Prostate gland (tissue), 2 donors: ENCODE measurements at regions not wholly inside any gene's neighbourhood (a gene's known extent, or its start where the extent isn't known, plus 50 kb on each side); places are given as distances from the start of the nearest gene placed in this dataset.

Experiments used
- DNase-seq: peaks from one replicate; pipeline ENCODE4 v3.0.0-alpha.2; 2019; ENCODE audit warnings: low spot score
- H3K27ac ChIP-seq, 2 donors: fragments of 200-600 bp; sonication (generic); 2 replicates each; pipeline ENCODE4 v1.5.1; 2017 to 2019
- H3K27me3 ChIP-seq: fragments of 200-600 bp; sonication (generic); replicated peaks from 2 replicates; pipeline ENCODE4 v1.5.1; 2019; ENCODE audit not compliant: insufficient read depth
- H3K36me3 ChIP-seq, 2 donors: fragments of 200-600 bp; sonication (generic); 1 replicate in 1 of 2; 2 replicates in 1 of 2; pipeline versions ENCODE4 v1.5.1 to v1.8.1; 2017 to 2019
- H3K4me1 ChIP-seq: fragments of 200-600 bp; sonication (generic); replicated peaks from 2 replicates; pipeline ENCODE4 v1.5.1; 2019
- H3K4me3 ChIP-seq, 2 donors: fragments of 200-600 bp; sonication (generic); 2 replicates each; pipeline ENCODE4 v1.5.1; 2017 to 2019
- H3K9me3 ChIP-seq: fragments of 200-600 bp; sonication (generic); 2 replicates; pipeline ENCODE4 v1.5.1; 2017
- CTCF ChIP-seq, 4 experiments: fragments of 200-600 bp in 2 of 4; fragments of 450-650 bp in 2 of 4; sonication (generic) in 2 of 4; IDR thresholded peaks; 1 replicate in 3 of 4; 2 replicates in 1 of 4; pipeline ENCODE4 v1.5.1; 2016 to 2019; ENCODE audit warnings: antibody characterized with exemption in 4 of 4, mild to moderate bottlenecking in 2 of 4, moderate library complexity in 2 of 4
- POLR2A ChIP-seq: fragments of 450-650 bp; IDR thresholded peaks from one replicate; pipeline ENCODE4 v1.6.1; 2016; ENCODE audit warnings: antibody characterized with exemption, mild to moderate bottlenecking
- POLR2AphosphoS5 ChIP-seq: sonication (generic); formaldehyde crosslinking; IDR thresholded peaks from one replicate; pipeline ENCODE4 v1.6.1; 2017; ENCODE audit warnings: antibody characterized with exemption
- WGBS: methylation state at CpG from one replicate; pipeline ENCODE4 v1.1.5; 2018; 5-methylcytosine and 5-hydroxymethylcytosine counted together
- intact Hi-C: fragments of 100-400 bp; cut with DNase I; formaldehyde crosslinking; loops from one replicate; pipeline ENCODE4 v1.14.2; 2022

GRCh38 chr3:176661432-176661964 lies 535.8 kb downstream of the TBL1XR1 start:
- no peaks in the 10 kb centered on the region for H3K36me3 ChIP-seq
- no peaks in the 10 kb centered on the region for H3K9me3 ChIP-seq
- WGBS = 86% methylated on average over 2 of the region's 2 CpGs
- H3K27me3 ChIP-seq = no peaks in the 10 kb centered on the region
- no peak for TF ChIP-seq CTCF (IDR thresholded peaks at IDR 0.05)
- no peak for TF ChIP-seq POLR2A
- TF ChIP-seq POLR2AphosphoS5 = no peak
- no peak for DNase-seq
- H3K4me3 ChIP-seq = no peak overlapping the region
- H3K27ac ChIP-seq = no peak overlapping the region
- intact Hi-C loops = no loop called here
- H3K4me1 ChIP-seq = no peaks in the 10 kb centered on the region

- TF ChIP-seq CTCF (IDR thresholded peaks at IDR 0.05) = no peak
- TF ChIP-seq POLR2A = no peak
- TF ChIP-seq POLR2AphosphoS5 = no peak
- Histone ChIP-seq H3K27ac (no peak overlapping the region), H3K9me3 (no peaks in the 10 kb centered on the region), H3K27me3 (no peaks in the 10 kb centered on the region), H3K36me3 (no peaks in the 10 kb centered on the region), H3K4me3 (no peak overlapping the region), H3K4me1 (no peaks in the 10 kb centered on the region)
- intact Hi-C loops = no loop called here
- no peak for DNase-seq
- WGBS = 85% methylated on average over 5 of the region's 5 CpGs
Measured at GRCh38 chr3:176655404-176656094, 541.7 kb downstream of the TBL1XR1 start.

GRCh38 chr3:176651622-176652021 lies 545.7 kb downstream of the TBL1XR1 start:
- Histone ChIP-seq H3K36me3 (no peaks in the 10 kb centered on the region), H3K27ac (no peak overlapping the region), H3K4me1 (no peaks in the 10 kb centered on the region), H3K27me3 (no peaks in the 10 kb centered on the region), H3K9me3 (no peaks in the 10 kb centered on the region), H3K4me3 (no peak overlapping the region)
- intact Hi-C loops = no loop called here
- TF ChIP-seq CTCF (IDR thresholded peaks at IDR 0.05) (no peak), POLR2AphosphoS5 (no peak), POLR2A (no peak)
- WGBS = 55% methylated on average over 3 of the region's 3 CpGs
- no peak for DNase-seq

- H3K27me3 ChIP-seq = no peaks in the 10 kb centered on the region
- H3K4me3 ChIP-seq = no peak overlapping the region
- H3K36me3 ChIP-seq = no peaks in the 10 kb centered on the region
- TF ChIP-seq POLR2AphosphoS5 (no peak), POLR2A (no peak), CTCF (IDR thresholded peaks at IDR 0.05) (no peak)
- no peak for DNase-seq
- WGBS = 91% methylated on average over 2 of the region's 2 CpGs
- H3K9me3 ChIP-seq = no peaks in the 10 kb centered on the region
- H3K27ac ChIP-seq = no peak overlapping the region
- intact Hi-C loops = no loop called here
- no peaks in the 10 kb centered on the region for H3K4me1 ChIP-seq
Measured at GRCh38 chr3:176650478-176650877, 546.8 kb downstream of the TBL1XR1 start.

- no peaks in the 10 kb centered on the region for H3K4me1 ChIP-seq
- TF ChIP-seq POLR2AphosphoS5 = no peak
- no peak for TF ChIP-seq CTCF (IDR thresholded peaks at IDR 0.05)
- TF ChIP-seq POLR2A = no peak
- H3K27ac ChIP-seq = no peak overlapping the region
- intact Hi-C loops = no loop called here
- no peaks in the 10 kb centered on the region for H3K27me3 ChIP-seq
- H3K9me3 ChIP-seq = no peaks in the 10 kb centered on the region
- DNase-seq = no peak
- H3K36me3 ChIP-seq = no peaks in the 10 kb centered on the region
- H3K4me3 ChIP-seq = no peak overlapping the region
Measured at GRCh38 chr3:176647987-176648386, 549.3 kb downstream of the TBL1XR1 start.
